AG09309 (cell line): ENCODE measurements at regions not wholly inside any gene's neighbourhood (a gene's known extent, or its start where the extent isn't known, plus 50 kb on each side); places are given as distances from the start of the nearest gene placed in this dataset.

Source experiments
- DNase-seq: peaks from one replicate; pipeline ENCODE4 v3.0.0-alpha.2; 2010; ENCODE audit warnings: low read depth
- H3K4me3 ChIP-seq: 2 replicates; pipeline ENCODE4 v1.5.1; 2011; ENCODE audit warnings: mild to moderate bottlenecking, low read depth, low read length, moderate library complexity; ENCODE audit not compliant: control insufficient read depth
- TF ChIP-seq, protein P1 (sequence below): IDR thresholded peaks from 2 replicates; pipeline ENCODE4 v1.5.1; 2011; ENCODE audit warnings: mild to moderate bottlenecking, low read depth, low read length, inconsistent platforms; ENCODE audit not compliant: insufficient read depth, control insufficient read depth; ENCODE audit errors: missing control alignments

DNA sequence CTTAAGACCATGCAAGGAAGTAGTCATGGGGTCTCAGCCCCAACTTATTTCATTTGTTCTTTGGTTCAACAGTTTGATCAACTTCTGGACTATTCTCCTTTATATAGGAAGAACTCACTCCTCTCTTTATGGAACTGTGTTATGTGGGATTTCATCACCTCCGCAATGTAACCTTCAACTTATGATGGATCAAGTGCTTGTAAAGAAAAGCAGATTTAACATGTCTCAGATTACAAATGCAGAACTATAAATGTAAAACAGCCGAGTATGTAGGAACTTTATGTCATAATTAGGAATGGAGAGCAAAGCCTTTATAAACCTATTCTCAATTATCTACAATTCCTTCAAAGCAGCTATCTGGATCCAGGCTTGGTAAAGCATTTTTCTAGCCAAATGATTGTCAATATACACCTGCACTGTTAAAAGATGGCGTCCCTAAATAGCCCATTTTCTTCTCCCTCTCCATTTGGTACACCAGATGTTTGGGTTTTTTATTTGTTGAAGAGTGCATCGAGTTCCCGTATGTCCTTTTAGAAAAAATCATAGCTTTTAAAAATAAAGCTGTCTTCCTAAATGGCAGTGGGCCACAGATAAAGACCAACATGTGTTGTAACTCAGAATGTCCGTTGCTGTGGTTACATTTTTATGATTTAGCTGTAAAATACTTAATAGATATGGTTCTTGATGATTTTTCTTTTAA is 985.1 kb upstream of the SLC35B3 start:
- no peak overlapping the region for H3K4me3 ChIP-seq
- TF ChIP-seq, protein P1, sequence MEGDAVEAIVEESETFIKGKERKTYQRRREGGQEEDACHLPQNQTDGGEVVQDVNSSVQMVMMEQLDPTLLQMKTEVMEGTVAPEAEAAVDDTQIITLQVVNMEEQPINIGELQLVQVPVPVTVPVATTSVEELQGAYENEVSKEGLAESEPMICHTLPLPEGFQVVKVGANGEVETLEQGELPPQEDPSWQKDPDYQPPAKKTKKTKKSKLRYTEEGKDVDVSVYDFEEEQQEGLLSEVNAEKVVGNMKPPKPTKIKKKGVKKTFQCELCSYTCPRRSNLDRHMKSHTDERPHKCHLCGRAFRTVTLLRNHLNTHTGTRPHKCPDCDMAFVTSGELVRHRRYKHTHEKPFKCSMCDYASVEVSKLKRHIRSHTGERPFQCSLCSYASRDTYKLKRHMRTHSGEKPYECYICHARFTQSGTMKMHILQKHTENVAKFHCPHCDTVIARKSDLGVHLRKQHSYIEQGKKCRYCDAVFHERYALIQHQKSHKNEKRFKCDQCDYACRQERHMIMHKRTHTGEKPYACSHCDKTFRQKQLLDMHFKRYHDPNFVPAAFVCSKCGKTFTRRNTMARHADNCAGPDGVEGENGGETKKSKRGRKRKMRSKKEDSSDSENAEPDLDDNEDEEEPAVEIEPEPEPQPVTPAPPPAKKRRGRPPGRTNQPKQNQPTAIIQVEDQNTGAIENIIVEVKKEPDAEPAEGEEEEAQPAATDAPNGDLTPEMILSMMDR: no peak
- DNase-seq: no peak

DNA sequence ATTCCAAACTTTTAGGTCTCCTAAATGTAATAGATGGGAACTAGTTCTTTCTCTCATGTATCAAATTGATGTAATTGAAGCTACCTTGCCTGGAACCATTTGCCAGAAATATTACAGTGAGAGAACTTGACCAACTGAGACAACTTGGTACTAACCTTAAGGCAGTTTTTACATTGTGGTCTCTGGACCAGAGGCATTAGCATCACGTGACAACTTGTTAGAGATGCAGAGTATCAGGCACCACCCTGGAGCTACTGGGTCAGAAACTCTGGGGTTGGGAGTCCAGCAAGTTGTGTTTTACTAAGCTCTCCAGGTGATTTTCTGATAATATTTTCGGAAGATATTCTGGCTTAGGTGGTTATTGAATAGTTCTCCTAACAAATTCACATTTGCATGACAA is 982.1 kb upstream of the SLC35B3 start:
- TF ChIP-seq, protein P1: no peak
- H3K4me3 ChIP-seq: no peak overlapping the region
- no peak for DNase-seq

DNA sequence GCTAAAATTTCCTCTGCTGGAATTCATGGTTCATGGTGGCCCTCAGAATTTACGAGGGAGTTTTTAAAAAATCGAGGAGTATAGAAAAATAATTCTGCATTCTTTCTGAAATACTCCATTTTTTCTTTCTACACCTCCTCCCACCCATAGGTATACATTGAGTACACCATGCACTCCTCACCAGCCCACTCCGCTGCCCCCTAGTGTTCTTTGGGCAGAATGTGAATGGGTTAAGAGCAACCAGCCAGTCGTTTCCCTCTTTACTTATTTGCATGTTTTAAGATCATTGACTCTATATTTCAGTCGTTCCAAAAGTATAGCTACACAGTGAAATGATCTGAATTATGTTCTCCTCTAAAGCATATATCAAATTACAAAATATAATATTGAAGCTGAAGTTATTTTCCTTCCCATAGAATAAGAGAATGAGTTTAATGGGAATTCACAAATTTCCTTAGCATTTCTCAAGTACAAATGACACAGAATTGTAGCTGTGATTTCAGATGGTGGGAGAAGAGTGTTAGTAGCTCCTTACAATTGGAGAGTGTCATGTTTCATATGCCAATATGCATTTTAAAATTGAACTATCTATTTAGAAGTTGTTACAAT is 977.7 kb upstream of the SLC35B3 start:
- no peak overlapping the region for H3K4me3 ChIP-seq
- TF ChIP-seq, protein P1: peak; percentile 62
- DNase-seq: no peak

DNA sequence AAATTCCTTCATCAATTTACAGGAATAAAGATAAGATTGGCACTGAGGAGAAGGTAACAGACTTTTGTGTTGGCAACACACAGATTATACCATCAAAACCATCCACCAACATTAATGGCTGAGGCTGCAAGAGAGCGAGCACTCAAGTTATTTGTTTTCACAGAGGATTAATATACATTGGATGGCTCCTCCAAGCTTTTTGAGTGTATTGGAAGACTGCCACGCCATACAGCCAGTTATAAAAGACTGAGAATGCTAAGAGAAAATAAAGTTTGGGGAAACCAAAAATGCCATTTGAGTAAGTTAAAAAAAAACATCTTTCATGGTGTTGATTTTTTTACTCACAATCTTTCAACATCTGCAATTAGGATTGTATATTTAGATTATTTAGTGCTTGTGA is 973.8 kb upstream of the SLC35B3 start:
- DNase-seq: no peak
- H3K4me3 ChIP-seq: no peak overlapping the region
- TF ChIP-seq, protein P1: no peak

DNA sequence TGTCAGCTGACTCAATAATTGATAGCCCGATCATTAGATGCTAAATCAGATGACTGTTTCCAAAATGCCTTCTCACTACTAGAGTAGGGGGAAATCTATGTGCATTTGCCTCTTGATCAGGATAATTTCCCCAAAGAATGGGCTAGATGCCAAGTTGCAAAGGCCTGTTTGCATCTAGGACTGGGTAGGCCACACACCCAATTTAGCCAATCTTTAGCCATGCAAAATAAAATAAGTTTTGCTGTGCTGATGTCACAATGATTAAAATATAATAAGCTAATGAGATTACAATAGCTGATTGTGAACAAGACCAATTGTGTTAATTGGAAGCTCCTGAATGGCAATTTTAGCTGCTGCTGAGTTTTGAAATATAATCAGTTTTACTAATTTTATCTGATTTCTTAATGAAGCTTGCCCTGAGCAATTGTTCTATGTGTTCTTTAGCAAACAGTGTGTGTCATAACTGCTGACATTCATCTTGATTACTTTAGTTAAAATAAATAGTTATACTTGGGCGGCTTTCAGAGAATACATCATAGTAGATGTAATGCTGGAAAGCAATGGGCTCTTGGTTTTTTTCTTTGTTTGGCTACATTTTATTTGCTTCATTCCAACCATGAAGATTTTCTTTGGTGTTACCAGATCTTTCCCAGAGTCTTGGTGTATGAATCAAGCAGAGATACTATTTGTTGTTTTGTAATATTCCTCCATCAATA is 973.2 kb upstream of the SLC35B3 start:
- no peak for DNase-seq
- no peak overlapping the region for H3K4me3 ChIP-seq
- TF ChIP-seq, protein P1: no peak

DNA sequence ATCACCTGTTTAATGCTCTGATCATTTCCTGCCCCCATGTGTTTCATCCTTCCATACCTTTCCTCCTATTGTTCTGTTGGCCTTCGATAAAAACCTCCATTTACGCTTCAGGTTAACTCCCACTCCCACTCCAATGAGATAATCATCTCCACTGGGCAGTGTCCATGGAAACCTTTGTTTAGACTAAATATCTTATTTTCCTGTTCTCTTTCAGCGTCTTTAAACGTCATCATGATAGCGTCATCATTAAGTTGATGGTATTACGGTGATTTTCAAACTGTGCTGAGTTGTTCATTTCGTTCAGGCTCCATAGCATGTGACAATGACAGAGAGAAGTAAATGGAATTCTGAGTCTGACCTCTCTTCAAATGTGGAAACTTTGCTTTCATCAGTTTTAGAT is 970.5 kb upstream of the SLC35B3 start:
- TF ChIP-seq, protein P1: no peak
- H3K4me3 ChIP-seq: no peak overlapping the region
- no peak for DNase-seq
